ENCODE measurements at regions not wholly inside any gene's neighbourhood (a gene's known extent, or its start where the extent isn't known, plus 50 kb on each side); places are given as distances from the start of the nearest gene placed in this dataset.
"Not testable (repeated sequence)": the region's sequence is repeated elsewhere in the genome, so short reads cannot be mapped to it uniquely, and the experiment has no call there.

- H3K79me2 ChIP-seq (replicated peaks; ENCODE audit: insufficient read depth) = no peaks in the 10 kb centered on the region
Observed at GRCh38 chr5:18534119-18534518, 899.9 kb downstream of the TAF11L14 start.

GRCh38 chr5:18535753-18536152 lies 901.5 kb downstream of the TAF11L14 start:
- H3K27ac ChIP-seq (ENCODE audit: low read depth); ATAC-seq; H3K4me3 Mint-ChIP-seq; H3F3A ChIP-seq (replicated peaks; ENCODE audit: low read depth); H3K9me2 ChIP-seq (ENCODE audit: insufficient read depth); H3K79me2 ChIP-seq (replicated peaks; ENCODE audit: insufficient read depth); H3K4me2 ChIP-seq; H3K36me3 ChIP-seq (ENCODE audit: insufficient read depth); H3K27me3 Mint-ChIP-seq (ENCODE audit: insufficient read depth, low read depth, poor library complexity); H3K4me3 ChIP-seq; H4K20me1 ChIP-seq (replicated peaks; ENCODE audit: insufficient read depth); H3K27ac Mint-ChIP-seq; H3K27me3 ChIP-seq (ENCODE audit: insufficient read depth); DNase-seq (ENCODE audit: low spot score); H2AFZ ChIP-seq: not testable (repeated sequence)
- peaks cover 15% of the 10 kb centered on the region for H3K4me1 ChIP-seq (ENCODE audit: insufficient read depth)
- Mint-ChIP-seq H3K4me1 (peaks cover 26% of the 10 kb centered on the region), H3K9me3 (peaks cover 16% of the 10 kb centered on the region; the same call in 2 of the 3 replicates), H3K36me3 (ENCODE audit: low read depth) (peaks cover 26% of the 10 kb centered on the region)

More at GRCh38 chr5:18534119-18534518, 899.9 kb downstream of the TAF11L14 start:
- Mint-ChIP-seq H3K4me3 (no peak overlapping the region), H3K4me1 (peaks cover 18% of the 10 kb centered on the region; the same call in 2 of the 3 replicates), H3K27me3 (ENCODE audit: insufficient read depth, low read depth, poor library complexity) (no peaks in the 10 kb centered on the region), H3K9me3 (peaks cover 16% of the 10 kb centered on the region; the same call in 2 of the 3 replicates), H3K36me3 (ENCODE audit: low read depth) (peaks cover 18% of the 10 kb centered on the region), H3K27ac (no peak overlapping the region)
- Histone ChIP-seq H3K27ac (ENCODE audit: low read depth) (no peak overlapping the region), H3K4me2 (no peak overlapping the region), H3K9me2 (ENCODE audit: insufficient read depth) (peaks cover 5% of the 10 kb centered on the region; the same call in 1 of the 2 replicates), H4K20me1 (replicated peaks; ENCODE audit: insufficient read depth) (no peaks in the 10 kb centered on the region), H3K4me3 (no peak overlapping the region), H2AFZ (no peak overlapping the region), H3K36me3 (ENCODE audit: insufficient read depth) (no peaks in the 10 kb centered on the region), H3K4me1 (ENCODE audit: insufficient read depth) (peaks cover 11% of the 10 kb centered on the region), H3K27me3 (ENCODE audit: insufficient read depth) (no peaks in the 10 kb centered on the region), H3F3A (replicated peaks; ENCODE audit: low read depth) (no peaks in the 10 kb centered on the region)
- ATAC-seq = peak; percentile 87
- DNase-seq (ENCODE audit: low spot score) = peak; percentile 77
- TF ChIP-seq CREB1 (CRISPR knock-in tag; IDR thresholded peaks at IDR 0.05; ENCODE audit: low read depth) = no peak
- peak; percentile 7; the same call in 1 of the 2 replicates for TF ChIP-seq ZNF331 (CRISPR knock-in tag; IDR thresholded peaks at IDR 0.05; ENCODE audit: low read depth)
- peak; percentile 69; the same call in 1 of the 2 replicates for TF ChIP-seq NANOG (IDR thresholded peaks at IDR 0.05; ENCODE audit: borderline replicate concordance)

- H4K20me1 ChIP-seq (replicated peaks; ENCODE audit: insufficient read depth) = no peaks in the 10 kb centered on the region
- H3K9me2 ChIP-seq (ENCODE audit: insufficient read depth) = peaks cover under 1% of the 10 kb centered on the region; the same call in 1 of the 2 replicates
- H3K27ac Mint-ChIP-seq = no peak overlapping the region
- no peak for TF ChIP-seq JUNB (IDR thresholded peaks at IDR 0.05; ENCODE audit: unreplicated experiment)
- no peak for TF ChIP-seq POLR2AphosphoS5 (IDR thresholded peaks at IDR 0.05; ENCODE audit: low read depth)
- TF ChIP-seq ZNF331 (CRISPR knock-in tag; IDR thresholded peaks at IDR 0.05; ENCODE audit: low read depth) = no peak
- TF ChIP-seq EZH2 (IDR thresholded peaks at IDR 0.05; ENCODE audit: low read depth, unreplicated experiment) = no peak
- TF ChIP-seq CREB1 (CRISPR knock-in tag; IDR thresholded peaks at IDR 0.05; ENCODE audit: low read depth) = no peak
- TF ChIP-seq ZNF114 (CRISPR knock-in tag; IDR thresholded peaks at IDR 0.05) = no peak
- TF ChIP-seq CTCF (conservative IDR thresholded peaks at IDR 0.05; ENCODE audit: low read depth in 2 of 2) = no peak
- TF ChIP-seq STAT1 (IDR thresholded peaks at IDR 0.05; ENCODE audit: unreplicated experiment) = no peak
- no peak for TF ChIP-seq ETS1 (IDR thresholded peaks at IDR 0.05)
- no peak for TF ChIP-seq EZH2phosphoT487 (IDR thresholded peaks at IDR 0.05; ENCODE audit: unreplicated experiment)
- no peak for TF ChIP-seq REST (IDR thresholded peaks at IDR 0.05; ENCODE audit: unreplicated experiment)
- H3K4me1 ChIP-seq (ENCODE audit: insufficient read depth) = peaks cover 35% of the 10 kb centered on the region
- no peaks in the 10 kb centered on the region for H3K79me2 ChIP-seq (replicated peaks; ENCODE audit: insufficient read depth)
- peak overlapping the region; percentile 54 for H3K4me2 ChIP-seq
- H3F3A ChIP-seq (replicated peaks; ENCODE audit: low read depth) = no peaks in the 10 kb centered on the region
- H3K4me1 Mint-ChIP-seq = peaks cover 23% of the 10 kb centered on the region
- peaks cover 35% of the 10 kb centered on the region for H3K36me3 Mint-ChIP-seq (ENCODE audit: low read depth)
- peaks cover under 1% of the 10 kb centered on the region for H3K27me3 Mint-ChIP-seq (ENCODE audit: insufficient read depth, low read depth, poor library complexity)
- H3K9me3 Mint-ChIP-seq = peaks cover 24% of the 10 kb centered on the region
- DNase-seq (ENCODE audit: low spot score) = no peak
- no peaks in the 10 kb centered on the region for H3K36me3 ChIP-seq (ENCODE audit: insufficient read depth)
- H3K27ac ChIP-seq (ENCODE audit: low read depth) = peak overlapping the region; percentile 98
- no peak overlapping the region for H2AFZ ChIP-seq
- H3K4me3 ChIP-seq = no peak overlapping the region
- H3K4me3 Mint-ChIP-seq = no peak overlapping the region
- no peaks in the 10 kb centered on the region for H3K27me3 ChIP-seq (ENCODE audit: insufficient read depth)
- no peak for ATAC-seq
Observed at GRCh38 chr5:18544421-18544820, 910.2 kb downstream of the TAF11L14 start.
